GM12874 (cell line): ENCODE measurements at regions not wholly inside any gene's neighbourhood (a gene's known extent, or its start where the extent isn't known, plus 50 kb on each side); places are given as distances from the start of the nearest gene placed in this dataset.

Source experiments
- TF ChIP-seq, protein P1 (sequence below): IDR thresholded peaks from 2 replicates; pipeline ENCODE4 v1.5.1; 2011; ENCODE audit warnings: low read depth, mild to moderate bottlenecking, control low read depth, low read length, moderate library complexity; ENCODE audit not compliant: insufficient read depth

DNA sequence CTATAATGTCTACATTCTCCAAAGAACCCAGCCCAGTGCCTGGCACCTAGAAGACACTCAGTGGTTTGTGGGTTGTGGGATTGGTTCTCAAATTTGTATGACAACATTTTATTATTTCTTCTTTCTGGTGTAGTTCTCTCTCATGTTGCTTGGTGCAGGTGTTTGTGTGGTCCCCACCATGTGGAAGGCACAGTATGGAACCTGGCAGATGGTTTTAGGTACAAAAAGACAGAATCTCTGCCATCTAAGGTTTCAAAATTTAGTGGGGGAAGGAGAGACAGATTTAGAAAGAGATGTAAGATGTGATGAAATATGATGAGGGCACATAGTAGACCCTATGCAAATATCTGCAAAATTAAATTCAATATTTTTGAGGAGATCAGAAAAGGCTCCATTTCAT is 323.8 kb downstream of the CDK5RAP2 start:
- TF ChIP-seq, protein P1, sequence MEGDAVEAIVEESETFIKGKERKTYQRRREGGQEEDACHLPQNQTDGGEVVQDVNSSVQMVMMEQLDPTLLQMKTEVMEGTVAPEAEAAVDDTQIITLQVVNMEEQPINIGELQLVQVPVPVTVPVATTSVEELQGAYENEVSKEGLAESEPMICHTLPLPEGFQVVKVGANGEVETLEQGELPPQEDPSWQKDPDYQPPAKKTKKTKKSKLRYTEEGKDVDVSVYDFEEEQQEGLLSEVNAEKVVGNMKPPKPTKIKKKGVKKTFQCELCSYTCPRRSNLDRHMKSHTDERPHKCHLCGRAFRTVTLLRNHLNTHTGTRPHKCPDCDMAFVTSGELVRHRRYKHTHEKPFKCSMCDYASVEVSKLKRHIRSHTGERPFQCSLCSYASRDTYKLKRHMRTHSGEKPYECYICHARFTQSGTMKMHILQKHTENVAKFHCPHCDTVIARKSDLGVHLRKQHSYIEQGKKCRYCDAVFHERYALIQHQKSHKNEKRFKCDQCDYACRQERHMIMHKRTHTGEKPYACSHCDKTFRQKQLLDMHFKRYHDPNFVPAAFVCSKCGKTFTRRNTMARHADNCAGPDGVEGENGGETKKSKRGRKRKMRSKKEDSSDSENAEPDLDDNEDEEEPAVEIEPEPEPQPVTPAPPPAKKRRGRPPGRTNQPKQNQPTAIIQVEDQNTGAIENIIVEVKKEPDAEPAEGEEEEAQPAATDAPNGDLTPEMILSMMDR: no peak

DNA sequence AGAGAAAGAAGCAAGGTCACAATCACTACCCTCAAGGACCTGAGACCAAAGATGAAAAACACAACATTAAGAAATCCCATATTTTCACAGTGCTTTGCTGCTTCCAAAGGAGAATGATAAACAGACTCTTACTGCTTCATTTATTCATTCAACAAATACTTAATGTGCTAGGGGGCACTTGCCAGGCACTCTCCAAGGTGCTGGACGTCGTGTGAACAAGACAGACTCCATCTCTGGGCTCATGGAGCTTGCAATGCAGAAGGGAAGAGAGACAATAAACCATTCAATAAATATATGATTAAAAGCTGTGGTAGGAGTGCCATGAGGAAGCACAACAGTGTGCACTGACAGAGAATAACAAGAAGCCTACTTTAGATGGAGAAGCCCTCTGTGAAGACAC is 327.7 kb downstream of the CDK5RAP2 start:
- TF ChIP-seq, protein P1: no peak

DNA sequence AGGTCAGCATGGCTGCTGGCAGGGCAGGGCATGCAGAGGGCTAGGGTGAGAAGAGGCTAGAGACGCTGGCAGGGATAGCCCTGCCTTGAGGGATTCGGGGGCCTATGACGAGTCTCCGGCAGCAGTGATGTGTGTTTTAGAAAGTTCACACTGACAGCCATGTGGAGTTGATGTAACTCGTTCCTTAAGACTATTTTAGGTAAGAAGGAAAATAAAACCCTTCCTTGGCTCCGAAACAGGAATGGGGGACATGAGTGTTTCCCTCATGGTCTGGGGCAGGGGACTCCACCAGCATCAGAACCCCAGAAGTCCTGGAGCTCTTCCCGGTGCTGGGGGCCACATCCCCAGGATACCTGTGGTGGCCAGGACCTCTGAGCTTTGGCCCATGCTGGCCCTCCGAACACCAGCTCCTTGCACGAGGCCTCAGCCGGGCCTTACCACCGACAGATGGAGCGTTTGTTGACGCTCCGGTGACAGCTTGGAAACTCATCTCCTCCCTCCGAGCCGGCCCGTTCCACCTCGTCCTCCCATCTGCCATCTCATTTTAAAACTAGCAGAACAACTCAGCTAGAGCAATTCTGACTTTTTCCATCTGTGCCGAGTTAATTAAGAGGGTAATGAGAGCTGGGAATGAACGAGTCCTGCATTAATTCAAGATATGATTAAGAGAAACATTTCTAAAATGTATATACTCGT is 337.7 kb downstream of the CDK5RAP2 start:
- TF ChIP-seq, protein P1: no peak

DNA sequence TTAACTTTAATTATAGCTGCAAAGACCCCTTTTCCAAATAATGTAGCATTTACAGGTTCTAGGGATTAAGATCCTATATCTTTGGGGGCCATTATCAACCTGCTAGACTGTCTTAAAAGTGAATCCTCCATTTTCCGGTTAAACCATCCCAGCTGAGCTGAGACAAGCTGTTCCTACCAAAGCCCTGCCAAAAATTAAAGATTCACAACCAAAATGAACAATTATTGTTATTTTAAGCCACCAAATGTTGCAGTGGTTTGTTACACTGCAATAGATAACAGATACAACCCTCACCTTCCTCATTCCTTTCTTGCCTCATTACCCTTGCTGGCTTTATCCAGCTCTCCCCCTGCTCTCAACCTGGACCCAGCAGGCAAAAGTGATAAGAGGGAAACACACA is 343.4 kb downstream of the CDK5RAP2 start:
- TF ChIP-seq, protein P1: no peak

DNA sequence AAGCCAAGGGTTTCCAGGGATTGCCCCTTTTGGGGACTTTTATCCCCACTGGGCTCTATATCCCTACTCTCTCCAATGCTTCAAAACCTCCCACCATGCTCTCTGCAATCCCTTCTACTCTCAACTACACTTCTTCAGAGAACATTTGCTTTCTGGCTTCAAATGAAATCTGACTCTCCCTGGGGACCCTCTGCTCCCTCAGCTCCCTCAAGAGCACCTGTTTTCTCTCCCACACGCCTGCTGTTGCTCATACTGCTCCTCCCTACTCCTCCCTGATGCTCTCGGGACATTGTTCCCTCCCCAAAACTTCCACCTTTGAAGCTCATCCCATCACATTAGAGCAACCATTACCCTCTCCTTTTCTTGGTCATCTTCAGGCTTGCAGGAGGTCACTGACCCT is 344.9 kb downstream of the CDK5RAP2 start:
- TF ChIP-seq, protein P1: no peak

DNA sequence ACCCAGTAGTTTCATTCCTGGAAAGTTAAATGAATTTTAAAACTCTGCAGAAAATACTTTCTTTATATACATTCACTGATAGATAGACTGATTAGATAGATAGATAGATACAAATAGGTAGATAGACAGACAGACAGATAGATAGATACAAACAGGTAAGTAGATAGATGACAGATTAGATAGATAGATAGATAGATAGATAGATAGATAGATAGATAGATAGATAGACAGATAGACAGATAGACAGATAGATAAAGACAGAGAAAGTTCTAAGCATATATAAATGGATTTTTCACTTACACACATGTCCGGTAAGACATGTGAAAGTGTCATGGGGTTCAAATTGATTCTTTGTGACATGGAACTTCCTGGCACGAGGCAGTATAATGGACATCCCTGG is 349.7 kb downstream of the CDK5RAP2 start:
- TF ChIP-seq, protein P1: no peak

DNA sequence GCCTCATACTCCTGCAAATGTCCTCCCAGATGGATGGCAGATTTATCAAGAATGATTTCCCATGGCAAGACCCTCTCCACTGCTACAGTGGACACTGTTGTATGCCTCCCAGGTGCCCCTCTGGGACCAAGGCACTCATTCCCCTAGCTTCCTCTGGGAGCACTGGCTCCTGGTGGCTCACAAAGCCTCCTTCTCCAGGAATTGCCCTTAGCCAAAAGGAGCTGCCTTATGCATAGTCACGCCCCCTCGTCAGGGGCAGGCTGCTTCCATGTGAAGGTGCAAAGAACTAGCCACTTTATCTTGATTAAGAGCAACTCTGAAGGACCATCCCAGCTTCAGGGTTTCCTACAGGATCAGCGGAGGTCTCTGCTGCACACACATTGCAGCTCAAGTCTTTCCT is 358.1 kb downstream of the CDK5RAP2 start:
- TF ChIP-seq, protein P1: no peak
